HG03342 (cell line): ENCODE measurements at regions not wholly inside any gene's neighbourhood (a gene's known extent, or its start where the extent isn't known, plus 50 kb on each side); places are given as distances from the start of the nearest gene placed in this dataset.
"Not testable (repeated sequence)": the region's sequence is repeated elsewhere in the genome, so short reads cannot be mapped to it uniquely, and the experiment has no call there.

Source experiments
- ATAC-seq: cut with Tn5 transposase; IDR thresholded peaks from one replicate; pipeline ENCODE4 v1.9.1; 2021; ENCODE audit warnings: mild to moderate bottlenecking, moderate library complexity; ENCODE audit not compliant: unreplicated experiment

GRCh38 chr5:177664737-177665136, 64.8 kb downstream of the B4GALT7 start:
- ATAC-seq: not testable (repeated sequence)

- not testable (repeated sequence) for ATAC-seq
Observed at GRCh38 chr5:177665172-177665571, 65.2 kb downstream of the B4GALT7 start.

GRCh38 chr5:177665960-177666359, 66.0 kb downstream of the B4GALT7 start:
- not testable (repeated sequence) for ATAC-seq

GRCh38 chr5:177671035-177671754, 71.3 kb downstream of the B4GALT7 start:
- ATAC-seq: peak; percentile 44

GRCh38 chr5:177671755-177672690, 72.1 kb downstream of the B4GALT7 start:
- ATAC-seq: peak; percentile 66
